Right ventricle myocardium inferior (tissue), 1 donor: ENCODE measurements at regions not wholly inside any gene's neighbourhood (a gene's known extent, or its start where the extent isn't known, plus 50 kb on each side); places are given as distances from the start of the nearest gene placed in this dataset.

ENCODE experiments used
- ATAC-seq: fragments of 200-7000 bp; cut with Tn5 transposase; one replicate; pipeline ENCODE4 v1.9.1; 2020; ENCODE audit warnings: mild to moderate bottlenecking, moderate library complexity
- DNase-seq: peaks from one replicate; pipeline ENCODE4 v3.0.0; 2021; ENCODE audit errors: missing footprints
- intact Hi-C: fragments of 100-400 bp; cut with DNase I; formaldehyde crosslinking; loops from one replicate; pipeline ENCODE4 v1.11.0; 2022
- donor health status: DM: no; HTN: yes; CAD: no; lungs with severe emphysema.

GRCh38 chr6:159380114-159380513, 210.9 kb downstream of the FNDC1 start:
- intact Hi-C loops: no loop called here
- DNase-seq: no peak
- ATAC-seq: peak; percentile 56

- intact Hi-C loops: no loop called here
- peak; percentile 21 for ATAC-seq
- DNase-seq: no peak
Observed at GRCh38 chr6:159378411-159379328, 209.5 kb downstream of the FNDC1 start.

GRCh38 chr6:159376516-159377158, 207.4 kb downstream of the FNDC1 start:
- ATAC-seq: no peak

GRCh38 chr6:159375014-159375413, 205.8 kb downstream of the FNDC1 start:
- ATAC-seq: no peak
- no peak for DNase-seq
- intact Hi-C loops: no loop called here

More at GRCh38 chr6:159376516-159377158, 207.4 kb downstream of the FNDC1 start:
- no peak for DNase-seq
- intact Hi-C loops: no loop called here

- DNase-seq (no peak), ATAC-seq (no peak)
- intact Hi-C loops: no loop called here
Observed at GRCh38 chr6:159373670-159374069, 204.5 kb downstream of the FNDC1 start.

- intact Hi-C loops: no loop called here
- ATAC-seq (no peak), DNase-seq (no peak)
Observed at GRCh38 chr6:159372333-159372732, 203.1 kb downstream of the FNDC1 start.

GRCh38 chr6:159360306-159360705, 191.1 kb downstream of the FNDC1 start:
- intact Hi-C loops: no loop called here
- peak; percentile 37 for ATAC-seq

GRCh38 chr6:159359581-159360297, 190.5 kb downstream of the FNDC1 start:
- ATAC-seq (no peak), DNase-seq (no peak)
- intact Hi-C loops: no loop called here

More at GRCh38 chr6:159360306-159360705, 191.1 kb downstream of the FNDC1 start:
- no peak for DNase-seq

- no peak for DNase-seq
- intact Hi-C loops: no loop called here
- no peak for ATAC-seq
Observed at GRCh38 chr6:159358562-159358961, 189.4 kb downstream of the FNDC1 start.

GRCh38 chr6:159357211-159357915, 188.2 kb downstream of the FNDC1 start:
- no peak for ATAC-seq
- intact Hi-C loops: no loop called here
- DNase-seq: no peak

GRCh38 chr6:159353193-159353592, 184.0 kb downstream of the FNDC1 start:
- DNase-seq (no peak), ATAC-seq (no peak)
- intact Hi-C loops: no loop called here

- DNase-seq (no peak), ATAC-seq (no peak)
- intact Hi-C loops: no loop called here
Observed at GRCh38 chr6:159351707-159352106, 182.5 kb downstream of the FNDC1 start.

GRCh38 chr6:159349915-159350314, 180.7 kb downstream of the FNDC1 start:
- no peak for ATAC-seq
- DNase-seq: no peak
- intact Hi-C loops: no loop called here

GRCh38 chr6:159343709-159344108, 174.5 kb downstream of the FNDC1 start:
- intact Hi-C loops: no loop called here
- DNase-seq (no peak), ATAC-seq (no peak)

- ATAC-seq: no peak
- DNase-seq: no peak
- intact Hi-C loops: no loop called here
Observed at GRCh38 chr6:159342146-159342545, 172.9 kb downstream of the FNDC1 start.

- ATAC-seq: no peak
- DNase-seq: no peak
- intact Hi-C loops: no loop called here
Observed at GRCh38 chr6:159334068-159334467, 164.9 kb downstream of the FNDC1 start.

- intact Hi-C loops: no loop called here
- no peak for ATAC-seq
- DNase-seq: no peak
Observed at GRCh38 chr6:159331451-159331850, 162.3 kb downstream of the FNDC1 start.

GRCh38 chr6:159329081-159329480, 159.9 kb downstream of the FNDC1 start:
- DNase-seq (no peak), ATAC-seq (no peak)
- intact Hi-C loops: no loop called here

GRCh38 chr6:159328052-159328451, 158.9 kb downstream of the FNDC1 start:
- intact Hi-C loops: no loop called here
- ATAC-seq: no peak

More at GRCh38 chr6:159328052-159328451, 158.9 kb downstream of the FNDC1 start:
- DNase-seq: no peak
